ENCODE measurements at regions not wholly inside any gene's neighbourhood (a gene's known extent, or its start where the extent isn't known, plus 50 kb on each side); places are given as distances from the start of the nearest gene placed in this dataset.

- TF ChIP-seq ZEB2 (tag by site-specific recombination; IDR thresholded peaks at IDR 0.05) (no peak), TRIM28 (IDR thresholded peaks at IDR 0.05; ENCODE audit: borderline replicate concordance, low read length) (no peak)
Observed at GRCh38 chr13:106372199-106373155, 163.0 kb downstream of the EFNB2 start (continued).

- H3K4me1 ChIP-seq (ENCODE audit: control insufficient read depth, insufficient read depth, low read length): peaks cover 5% of the 10 kb centered on the region; the same call in 1 of the 2 replicates
- CTCF ChIA-PET: interaction anchor here (0.6 kb wide), 1 partner anchor 672 kb away, joined by 5 read pairs; no protein-coding TSS in a partner anchor
- no peak overlapping the region for H3K4me3 ChIP-seq (ENCODE audit: low read depth, low read length)
- no peaks in the 10 kb centered on the region for H3K36me3 ChIP-seq (ENCODE audit: control insufficient read depth in 2 of 2, insufficient read depth in 1 of 2, low read length in 2 of 2)
- no peak overlapping the region for H3K27ac ChIP-seq (ENCODE audit: extremely low read depth, low read depth, low read length)
- POLR2A ChIA-PET: no interaction called here
- TF ChIP-seq SALL2 (tag by site-specific recombination; IDR thresholded peaks at IDR 0.05; ENCODE audit: borderline replicate concordance): no peak
- TF ChIP-seq ZNF558 (tag by site-specific recombination; IDR thresholded peaks at IDR 0.05): no peak
- no peak for TF ChIP-seq SETDB1 (IDR thresholded peaks at IDR 0.05; ENCODE audit: insufficient read length, low read length)
- TF ChIP-seq GLI2 (tag by site-specific recombination; IDR thresholded peaks at IDR 0.05; ENCODE audit: borderline replicate concordance, low read depth): no peak
- TF ChIP-seq ZFP69B (tag by site-specific recombination; IDR thresholded peaks at IDR 0.05): no peak
- no peak for TF ChIP-seq ZNF155 (tag by site-specific recombination; IDR thresholded peaks at IDR 0.05)
- no peak for TF ChIP-seq ZNF350 (tag by site-specific recombination; IDR thresholded peaks at IDR 0.05)
- TF ChIP-seq, protein P1, sequence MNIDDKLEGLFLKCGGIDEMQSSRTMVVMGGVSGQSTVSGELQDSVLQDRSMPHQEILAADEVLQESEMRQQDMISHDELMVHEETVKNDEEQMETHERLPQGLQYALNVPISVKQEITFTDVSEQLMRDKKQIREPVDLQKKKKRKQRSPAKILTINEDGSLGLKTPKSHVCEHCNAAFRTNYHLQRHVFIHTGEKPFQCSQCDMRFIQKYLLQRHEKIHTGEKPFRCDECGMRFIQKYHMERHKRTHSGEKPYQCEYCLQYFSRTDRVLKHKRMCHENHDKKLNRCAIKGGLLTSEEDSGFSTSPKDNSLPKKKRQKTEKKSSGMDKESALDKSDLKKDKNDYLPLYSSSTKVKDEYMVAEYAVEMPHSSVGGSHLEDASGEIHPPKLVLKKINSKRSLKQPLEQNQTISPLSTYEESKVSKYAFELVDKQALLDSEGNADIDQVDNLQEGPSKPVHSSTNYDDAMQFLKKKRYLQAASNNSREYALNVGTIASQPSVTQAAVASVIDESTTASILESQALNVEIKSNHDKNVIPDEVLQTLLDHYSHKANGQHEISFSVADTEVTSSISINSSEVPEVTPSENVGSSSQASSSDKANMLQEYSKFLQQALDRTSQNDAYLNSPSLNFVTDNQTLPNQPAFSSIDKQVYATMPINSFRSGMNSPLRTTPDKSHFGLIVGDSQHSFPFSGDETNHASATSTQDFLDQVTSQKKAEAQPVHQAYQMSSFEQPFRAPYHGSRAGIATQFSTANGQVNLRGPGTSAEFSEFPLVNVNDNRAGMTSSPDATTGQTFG (tag by site-specific recombination; IDR thresholded peaks at IDR 0.05; ENCODE audit: borderline replicate concordance): no peak
- TF ChIP-seq ZNF843 (tag by site-specific recombination; IDR thresholded peaks at IDR 0.05): no peak
- TF ChIP-seq ZNF184 (tag by site-specific recombination; IDR thresholded peaks at IDR 0.05): no peak
- TF ChIP-seq ZNF624 (tag by site-specific recombination; IDR thresholded peaks at IDR 0.05): no peak
- no peak for TF ChIP-seq ZBTB44 (tag by site-specific recombination; IDR thresholded peaks at IDR 0.05)
- no peak for TF ChIP-seq ZNF501 (tag by site-specific recombination; IDR thresholded peaks at IDR 0.05)
- TF ChIP-seq ZNF133 (tag by site-specific recombination; IDR thresholded peaks at IDR 0.05): no peak
- no peak for TF ChIP-seq ZNF623 (tag by site-specific recombination; IDR thresholded peaks at IDR 0.05)
- TF ChIP-seq ZNF585B (tag by site-specific recombination; IDR thresholded peaks at IDR 0.05): no peak
- H3K9me3 ChIP-seq (ENCODE audit: control insufficient read depth, insufficient read depth, low read depth, low read length): no peaks in the 10 kb centered on the region
Observed at GRCh38 chr13:106371024-106371423, 164.4 kb downstream of the EFNB2 start.

GRCh38 chr13:106369858-106370257, 165.6 kb downstream of the EFNB2 start:
- ChIA-PET POLR2A (no interaction called here), CTCF (no interaction called here)
- H3K4me3 ChIP-seq (ENCODE audit: low read depth, low read length): no peak overlapping the region
- TF ChIP-seq ZNF335 (tag by site-specific recombination; conservative IDR thresholded peaks at IDR 0.05) (no peak), ZBTB48 (tag by site-specific recombination; IDR thresholded peaks at IDR 0.05) (no peak), WT1 (tag by site-specific recombination; IDR thresholded peaks at IDR 0.05) (no peak), KLF10 (tag by site-specific recombination; IDR thresholded peaks at IDR 0.05) (no peak), ZNF324 (tag by site-specific recombination; IDR thresholded peaks at IDR 0.05) (no peak), ZNF175 (tag by site-specific recombination; IDR thresholded peaks at IDR 0.05) (no peak), ZNF433 (tag by site-specific recombination; IDR thresholded peaks at IDR 0.05; ENCODE audit: low read depth) (no peak)
- H3K4me1 ChIP-seq (ENCODE audit: control insufficient read depth, insufficient read depth, low read length): peaks cover 5% of the 10 kb centered on the region; the same call in 1 of the 2 replicates
- H3K36me3 ChIP-seq (ENCODE audit: control insufficient read depth in 2 of 2, insufficient read depth in 1 of 2, low read length in 2 of 2): no peaks in the 10 kb centered on the region
- H3K9me3 ChIP-seq (ENCODE audit: control insufficient read depth, insufficient read depth, low read depth, low read length): no peaks in the 10 kb centered on the region
- H3K27ac ChIP-seq (ENCODE audit: extremely low read depth, low read depth, low read length): no peak overlapping the region
